HG02870 (cell line): ENCODE measurements at regions not wholly inside any gene's neighbourhood (a gene's known extent, or its start where the extent isn't known, plus 50 kb on each side); places are given as distances from the start of the nearest gene placed in this dataset.

ENCODE experiments used
- ATAC-seq: cut with Tn5 transposase; IDR thresholded peaks from one replicate; pipeline ENCODE4 v1.9.1; 2021; ENCODE audit warnings: mild to moderate bottlenecking, moderate library complexity; ENCODE audit not compliant: unreplicated experiment

- ATAC-seq = no peak
These were observed 211.6 kb downstream of the TRIB2 start for GRCh38 chr2:12928197-12928774.

- no peak for ATAC-seq
These were observed 212.2 kb downstream of the TRIB2 start for GRCh38 chr2:12928775-12929401.

DNA sequence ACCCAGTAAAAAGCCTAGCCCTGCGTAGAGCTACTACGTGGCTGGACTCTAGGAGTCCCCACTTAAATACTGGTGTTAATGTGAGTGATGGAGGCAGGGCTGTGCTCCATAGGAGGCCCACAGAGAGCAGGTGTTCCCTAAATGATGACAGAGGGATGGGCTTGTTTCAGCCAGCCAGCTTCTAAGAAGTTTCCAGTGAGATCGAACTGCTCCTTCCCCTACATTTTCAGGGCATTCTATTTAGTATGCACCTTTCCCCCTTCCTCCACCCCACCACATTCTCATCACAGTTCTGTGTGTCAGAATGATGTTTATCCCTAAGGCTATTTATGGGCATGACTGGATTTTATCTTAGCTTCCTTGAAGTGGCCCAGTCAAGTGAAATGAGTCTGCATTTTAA lies 213.0 kb downstream of the TRIB2 start:
- no peak for ATAC-seq

DNA sequence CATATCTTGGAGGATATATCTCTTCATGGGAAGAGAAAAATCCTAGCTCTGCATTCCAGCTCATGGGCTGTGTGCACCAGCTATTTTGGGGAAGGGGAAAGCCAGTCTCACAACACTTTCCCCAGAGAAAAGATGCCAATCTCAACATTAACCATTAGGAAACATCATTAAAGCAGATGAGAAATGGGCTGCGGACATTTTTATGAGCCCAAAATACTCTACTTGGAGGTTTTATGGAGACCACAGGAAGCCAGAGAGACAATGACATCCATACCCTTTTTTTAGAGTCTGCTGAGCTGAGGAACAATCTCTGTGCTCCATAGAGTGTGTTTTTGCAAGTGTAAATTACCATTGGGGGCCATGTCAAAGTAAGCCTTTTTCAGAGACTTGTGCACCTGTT lies 213.7 kb downstream of the TRIB2 start:
- ATAC-seq = no peak

DNA sequence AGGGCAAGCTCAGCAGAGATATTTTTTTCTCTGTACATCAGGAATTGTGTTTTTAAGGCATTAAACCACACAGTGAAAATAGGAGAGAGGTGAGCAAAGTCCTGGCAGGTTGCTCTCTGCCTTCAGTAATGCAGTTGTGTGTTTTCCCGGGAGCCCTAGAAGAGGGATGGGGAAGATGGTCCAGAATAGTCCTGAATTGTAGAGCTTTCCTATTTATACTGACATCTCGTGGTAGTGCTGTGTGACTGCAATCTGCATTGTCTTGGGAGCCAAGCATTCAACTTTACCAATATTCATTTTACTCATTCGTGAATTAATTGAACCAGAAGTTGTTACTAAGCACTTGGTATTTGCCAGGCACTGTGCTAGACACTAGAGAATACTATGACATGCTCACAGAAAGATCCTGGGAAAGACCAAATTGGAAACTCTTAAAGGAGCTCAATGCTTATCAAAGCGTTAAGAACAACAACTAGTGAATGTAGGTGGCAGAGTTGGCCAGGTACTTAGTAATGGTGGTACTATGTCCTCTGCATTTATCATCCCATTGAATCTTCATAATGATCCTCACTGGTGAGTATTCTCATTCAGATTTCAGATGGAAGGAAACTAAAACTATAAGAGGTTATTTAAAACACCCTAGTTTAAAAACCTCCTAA lies 214.6 kb downstream of the TRIB2 start:
- no peak for ATAC-seq

GRCh38 chr2:12932192-12932591 lies 215.5 kb downstream of the TRIB2 start:
- ATAC-seq = no peak

GRCh38 chr2:12934146-12934756 lies 217.5 kb downstream of the TRIB2 start:
- no peak for ATAC-seq

GRCh38 chr2:12935222-12935621 lies 218.5 kb downstream of the TRIB2 start:
- no peak for ATAC-seq

GRCh38 chr2:12935796-12936195 lies 219.1 kb downstream of the TRIB2 start:
- no peak for ATAC-seq

DNA sequence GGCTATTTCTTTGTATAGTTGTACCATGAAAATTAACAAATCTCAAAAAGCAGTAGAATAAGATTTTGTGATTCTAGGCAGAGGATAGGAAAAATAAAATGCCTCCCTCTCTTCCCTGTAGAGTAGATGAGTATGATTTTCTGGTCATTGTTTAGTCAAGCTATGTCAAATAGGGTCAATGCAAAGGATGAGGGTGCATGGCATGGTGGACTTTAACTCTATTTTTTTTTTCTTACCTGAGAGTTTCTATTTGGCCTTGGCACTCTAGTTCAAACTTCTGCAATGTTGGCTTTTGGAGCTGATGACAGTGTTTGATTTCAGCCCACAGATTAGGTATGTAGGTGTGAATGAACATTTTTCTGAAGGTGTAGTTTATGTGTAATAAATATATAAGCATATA lies 224.5 kb downstream of the TRIB2 start:
- ATAC-seq = no peak

- no peak for ATAC-seq
These were observed 231.7 kb downstream of the TRIB2 start for GRCh38 chr2:12948231-12948960.

DNA sequence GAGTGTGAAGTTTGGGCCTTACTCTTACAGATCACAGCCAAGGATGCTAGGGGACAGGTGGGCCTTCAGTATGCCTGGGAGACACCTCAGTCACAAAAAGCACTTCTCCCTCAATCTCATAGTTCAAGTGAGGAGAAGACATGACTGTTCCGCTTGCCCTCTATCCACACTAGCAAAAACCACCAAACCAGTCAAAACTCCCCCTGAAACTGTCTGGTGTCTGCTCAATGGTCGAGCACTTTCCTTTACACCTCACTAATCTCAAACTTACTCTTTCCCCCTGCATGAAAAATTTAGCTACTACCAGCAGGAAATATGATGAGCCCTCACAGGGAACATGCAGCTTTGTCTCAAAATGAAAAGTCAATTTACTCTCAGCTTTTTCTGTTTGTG lies 232.2 kb downstream of the TRIB2 start:
- ATAC-seq = peak; percentile 92

DNA sequence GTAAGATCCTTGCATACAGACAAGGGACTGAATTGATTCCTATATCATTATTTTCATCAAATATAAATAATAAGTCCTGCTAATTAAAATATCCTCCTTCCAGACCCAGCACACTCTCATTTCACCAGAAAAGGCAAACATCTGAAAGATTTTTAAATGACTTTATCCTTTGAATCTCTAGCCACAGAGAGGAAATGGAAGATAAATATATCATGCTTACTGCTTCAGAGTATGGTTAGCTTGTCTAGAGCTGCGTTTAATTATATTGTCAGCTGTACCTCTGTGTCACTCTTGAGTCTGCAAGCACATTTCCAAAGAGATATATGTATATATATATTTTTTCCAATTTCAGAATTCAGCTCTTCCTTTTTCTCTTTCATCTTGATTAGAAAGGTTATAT lies 232.7 kb downstream of the TRIB2 start:
- ATAC-seq = no peak

- no peak for ATAC-seq
These were observed 233.4 kb downstream of the TRIB2 start for GRCh38 chr2:12950174-12950573.

- no peak for ATAC-seq
These were observed 234.4 kb downstream of the TRIB2 start for GRCh38 chr2:12950957-12951656.

DNA sequence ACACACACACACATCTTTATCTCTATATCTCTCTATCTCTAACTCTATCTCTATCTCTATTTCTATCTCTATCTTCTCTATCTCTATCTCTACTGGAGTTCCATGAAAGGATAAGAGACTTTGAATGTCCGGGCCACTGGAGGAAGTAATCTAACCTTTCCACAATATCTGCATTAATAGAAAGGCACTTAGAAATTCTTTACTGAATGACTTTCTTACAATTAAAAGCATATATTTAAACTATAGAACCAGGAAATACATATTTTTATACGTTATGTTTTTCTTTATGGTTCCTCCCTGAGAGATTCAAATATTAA lies 234.9 kb downstream of the TRIB2 start:
- no peak for ATAC-seq

GRCh38 chr2:12953596-12953995 lies 236.9 kb downstream of the TRIB2 start:
- no peak for ATAC-seq

DNA sequence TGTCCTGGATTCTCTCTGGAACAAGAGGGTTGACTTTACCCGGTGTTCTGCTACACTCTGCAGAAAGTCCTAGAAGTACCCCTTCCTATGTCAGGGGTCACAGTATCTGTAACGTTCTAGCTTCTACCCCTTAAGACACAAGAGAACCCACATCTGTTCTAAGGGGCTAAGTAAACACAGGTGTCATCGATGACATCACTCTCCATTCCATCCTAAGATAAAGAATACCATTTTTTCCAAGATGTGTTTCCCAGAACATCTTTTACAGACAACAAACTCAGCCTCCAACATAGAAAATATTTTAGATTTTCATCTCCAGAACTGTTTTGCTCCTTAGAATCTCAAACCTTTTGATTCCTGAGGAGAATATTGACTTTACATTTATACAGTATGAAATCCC lies 239.1 kb downstream of the TRIB2 start:
- ATAC-seq = no peak

GRCh38 chr2:12957251-12957650 lies 240.5 kb downstream of the TRIB2 start:
- ATAC-seq = no peak

GRCh38 chr2:12959935-12960334 lies 243.2 kb downstream of the TRIB2 start:
- no peak for ATAC-seq

- no peak for ATAC-seq
These were observed 243.9 kb downstream of the TRIB2 start for GRCh38 chr2:12960671-12961070.
